Omental fat pad (tissue), 3 donors: ENCODE measurements at regions not wholly inside any gene's neighbourhood (a gene's known extent, or its start where the extent isn't known, plus 50 kb on each side); places are given as distances from the start of the nearest gene placed in this dataset.

Experiments
- ATAC-seq: fragments of 150-250 bp; one replicate; pipeline ENCODE4 v1.9.1; 2016; ENCODE audit warnings: mild to moderate bottlenecking, moderate library complexity; ENCODE audit not compliant: low FRiP score
- DNase-seq: peaks from one replicate; pipeline ENCODE4 v3.0.0-alpha.2; 2019; ENCODE audit warnings: low spot score
- TF ChIP-seq, protein P1 (sequence below), 3 donors: fragments of 450-650 bp; IDR thresholded peaks; one replicate each; pipeline ENCODE4 v1.5.1; 2016 to 2017; ENCODE audit warnings: antibody characterized with exemption in 3 of 3, mild to moderate bottlenecking in 3 of 3, moderate library complexity in 2 of 3

- DNase-seq: no peak
- ATAC-seq: peak; percentile 89
- TF ChIP-seq, protein P1, sequence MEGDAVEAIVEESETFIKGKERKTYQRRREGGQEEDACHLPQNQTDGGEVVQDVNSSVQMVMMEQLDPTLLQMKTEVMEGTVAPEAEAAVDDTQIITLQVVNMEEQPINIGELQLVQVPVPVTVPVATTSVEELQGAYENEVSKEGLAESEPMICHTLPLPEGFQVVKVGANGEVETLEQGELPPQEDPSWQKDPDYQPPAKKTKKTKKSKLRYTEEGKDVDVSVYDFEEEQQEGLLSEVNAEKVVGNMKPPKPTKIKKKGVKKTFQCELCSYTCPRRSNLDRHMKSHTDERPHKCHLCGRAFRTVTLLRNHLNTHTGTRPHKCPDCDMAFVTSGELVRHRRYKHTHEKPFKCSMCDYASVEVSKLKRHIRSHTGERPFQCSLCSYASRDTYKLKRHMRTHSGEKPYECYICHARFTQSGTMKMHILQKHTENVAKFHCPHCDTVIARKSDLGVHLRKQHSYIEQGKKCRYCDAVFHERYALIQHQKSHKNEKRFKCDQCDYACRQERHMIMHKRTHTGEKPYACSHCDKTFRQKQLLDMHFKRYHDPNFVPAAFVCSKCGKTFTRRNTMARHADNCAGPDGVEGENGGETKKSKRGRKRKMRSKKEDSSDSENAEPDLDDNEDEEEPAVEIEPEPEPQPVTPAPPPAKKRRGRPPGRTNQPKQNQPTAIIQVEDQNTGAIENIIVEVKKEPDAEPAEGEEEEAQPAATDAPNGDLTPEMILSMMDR (IDR thresholded peaks at IDR 0.05): no peak
Measured at GRCh38 chr9:87793292-87793691, 67.4 kb downstream of the CTSL start.

GRCh38 chr9:87795178-87795577 lies 69.3 kb downstream of the CTSL start:
- TF ChIP-seq, protein P1 (IDR thresholded peaks at IDR 0.05): no peak
- ATAC-seq (no peak), DNase-seq (no peak)

DNA sequence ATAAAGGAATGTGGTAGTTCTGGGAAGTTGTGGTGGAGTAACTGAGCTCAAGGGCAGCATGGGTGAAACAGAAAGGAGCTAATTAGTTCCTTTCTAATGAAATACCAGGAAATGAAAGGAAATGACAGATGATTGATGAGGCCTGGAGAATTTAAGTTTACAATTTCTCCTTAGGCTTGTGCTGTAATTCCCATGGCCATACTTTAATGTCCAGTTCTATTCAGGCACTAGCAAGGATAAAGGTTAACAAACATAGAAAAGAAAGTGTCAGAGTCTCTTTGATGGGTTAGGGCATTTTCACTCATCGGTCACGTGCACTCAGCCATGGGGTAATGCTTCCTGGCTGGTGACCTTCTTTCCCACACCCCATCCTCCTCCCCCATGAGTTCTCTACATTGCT lies 70.3 kb downstream of the CTSL start:
- DNase-seq (no peak), ATAC-seq (no peak)
- TF ChIP-seq, protein P1 (IDR thresholded peaks at IDR 0.05): no peak

GRCh38 chr9:87798261-87798833 lies 72.4 kb downstream of the CTSL start:
- DNase-seq (no peak), ATAC-seq (no peak)
- TF ChIP-seq, protein P1 (IDR thresholded peaks at IDR 0.05): no peak

- no peak for DNase-seq
- TF ChIP-seq, protein P1 (IDR thresholded peaks at IDR 0.05): no peak
- ATAC-seq: no peak
Measured at GRCh38 chr9:87799503-87799902, 73.6 kb downstream of the CTSL start.

- ATAC-seq (no peak), DNase-seq (no peak)
- TF ChIP-seq, protein P1 (IDR thresholded peaks at IDR 0.05): no peak
Measured at GRCh38 chr9:87800456-87800855, 74.5 kb downstream of the CTSL start.

- DNase-seq (no peak), ATAC-seq (no peak)
- TF ChIP-seq, protein P1 (IDR thresholded peaks at IDR 0.05): no peak
Measured at GRCh38 chr9:87801013-87801412, 75.1 kb downstream of the CTSL start.
